Thymus (tissue), 11 donors: ENCODE measurements at regions not wholly inside any gene's neighbourhood (a gene's known extent, or its start where the extent isn't known, plus 50 kb on each side); places are given as distances from the start of the nearest gene placed in this dataset.

Experiments
- DNase-seq, 9 donors: peaks; one replicate each; pipeline ENCODE4 v3.0.0-alpha.2; 2013; ENCODE audit warnings: low spot score in 9 of 9, low read depth in 6 of 9, missing footprints in 1 of 9
- H3K27ac ChIP-seq, 2 donors: one replicate each; pipeline ENCODE4 v1.5.1; 2013; ENCODE audit warnings: control low read depth in 1 of 2, low read depth in 1 of 2, low read length in 1 of 2, mild to moderate bottlenecking in 1 of 2, moderate library complexity in 1 of 2
- H3K27me3 ChIP-seq, 2 donors: one replicate each; pipeline ENCODE4 v1.5.1; 2013; ENCODE audit warnings: low read length in 1 of 2; ENCODE audit not compliant: control insufficient read depth in 2 of 2, insufficient read depth in 1 of 2
- H3K36me3 ChIP-seq, 2 donors: one replicate each; pipeline ENCODE4 v1.5.1; 2013; ENCODE audit warnings: low read length in 1 of 2, mild to moderate bottlenecking in 1 of 2, moderate library complexity in 1 of 2; ENCODE audit not compliant: control insufficient read depth in 2 of 2, insufficient read depth in 2 of 2
- H3K4me1 ChIP-seq, 2 donors: one replicate each; pipeline ENCODE4 v1.5.1; 2013; ENCODE audit warnings: low read length in 2 of 2; ENCODE audit not compliant: control insufficient read depth in 2 of 2, insufficient read depth in 2 of 2
- H3K4me3 ChIP-seq, 2 donors: one replicate each; pipeline ENCODE4 v1.5.1; 2013; ENCODE audit warnings: low read length in 2 of 2, control low read depth in 1 of 2, mild to moderate bottlenecking in 1 of 2
- H3K9me3 ChIP-seq, 2 donors: one replicate each; pipeline ENCODE4 v1.5.1; 2013; ENCODE audit warnings: low read length in 1 of 2, mild to moderate bottlenecking in 1 of 2; ENCODE audit not compliant: control insufficient read depth in 2 of 2, insufficient read depth in 1 of 2
- WGBS: extraction: QIAGEN DNeasy Blood & Tissue Kit; methylation state at CpG from one replicate; pipeline ENCODE4 v1.1.7; 2013; 5-methylcytosine and 5-hydroxymethylcytosine counted together
- donor health status: healthy.

GRCh38 chr15:61612111-61612510, 383.0 kb upstream of the RORA start:
- H3K36me3 ChIP-seq = no peaks in the 10 kb centered on the region
- no peaks in the 10 kb centered on the region for H3K27me3 ChIP-seq
- DNase-seq = no peak
- H3K9me3 ChIP-seq = no peaks in the 10 kb centered on the region
- no peak overlapping the region for H3K27ac ChIP-seq
- H3K4me1 ChIP-seq = no peaks in the 10 kb centered on the region
- H3K4me3 ChIP-seq = no peak overlapping the region

- H3K36me3 ChIP-seq = no peaks in the 10 kb centered on the region
- H3K27ac ChIP-seq = no peak overlapping the region
- H3K27me3 ChIP-seq = no peaks in the 10 kb centered on the region
- H3K9me3 ChIP-seq = no peaks in the 10 kb centered on the region
- H3K4me3 ChIP-seq = no peak overlapping the region
- 94% methylated on average over 6 of the region's 6 CpGs for WGBS
- no peak for DNase-seq
- no peaks in the 10 kb centered on the region for H3K4me1 ChIP-seq
These were observed 376.2 kb upstream of the RORA start for GRCh38 chr15:61605343-61605742.

GRCh38 chr15:61598655-61599054, 369.6 kb upstream of the RORA start:
- DNase-seq = no peak
- Histone ChIP-seq H3K9me3 (no peaks in the 10 kb centered on the region), H3K4me3 (no peak overlapping the region), H3K36me3 (no peaks in the 10 kb centered on the region), H3K4me1 (no peaks in the 10 kb centered on the region), H3K27ac (no peak overlapping the region), H3K27me3 (peaks cover 0 to 2% of the 10 kb centered on the region in 2 donors)
- WGBS = 79% methylated on average over 11 of the region's 11 CpGs

- 87% methylated on average over 5 of the region's 5 CpGs for WGBS
- Histone ChIP-seq H3K4me3 (no peak overlapping the region), H3K36me3 (no peaks in the 10 kb centered on the region), H3K4me1 (no peaks in the 10 kb centered on the region), H3K9me3 (no peaks in the 10 kb centered on the region), H3K27ac (no peak overlapping the region), H3K27me3 (no peaks in the 10 kb centered on the region)
- DNase-seq = peak in 1 of 9 donors; percentile 2
These were observed 355.3 kb upstream of the RORA start for GRCh38 chr15:61584410-61584809.

GRCh38 chr15:61582092-61582491, 353.0 kb upstream of the RORA start:
- no peaks in the 10 kb centered on the region for H3K9me3 ChIP-seq
- no peak overlapping the region for H3K4me3 ChIP-seq
- H3K27me3 ChIP-seq = no peaks in the 10 kb centered on the region
- no peak for DNase-seq
- H3K27ac ChIP-seq = no peak overlapping the region
- no peaks in the 10 kb centered on the region for H3K36me3 ChIP-seq
- WGBS = 7% methylated on average over 1 of the region's 1 CpG
- H3K4me1 ChIP-seq = no peaks in the 10 kb centered on the region

- H3K27me3 ChIP-seq = no peaks in the 10 kb centered on the region
- no peaks in the 10 kb centered on the region for H3K36me3 ChIP-seq
- no peak overlapping the region for H3K27ac ChIP-seq
- DNase-seq = no peak
- WGBS = 94% methylated on average over 1 of the region's 1 CpG
- H3K4me3 ChIP-seq = no peak overlapping the region
- H3K9me3 ChIP-seq = no peaks in the 10 kb centered on the region
- no peaks in the 10 kb centered on the region for H3K4me1 ChIP-seq
These were observed 346.5 kb upstream of the RORA start for GRCh38 chr15:61575597-61575996.

GRCh38 chr15:61571026-61571425, 341.9 kb upstream of the RORA start:
- H3K36me3 ChIP-seq = no peaks in the 10 kb centered on the region
- no peak overlapping the region for H3K4me3 ChIP-seq
- no peak for DNase-seq
- H3K9me3 ChIP-seq = no peaks in the 10 kb centered on the region
- no peaks in the 10 kb centered on the region for H3K27me3 ChIP-seq
- no peaks in the 10 kb centered on the region for H3K4me1 ChIP-seq
- no peak overlapping the region for H3K27ac ChIP-seq
- WGBS = 97% methylated on average over 1 of the region's 1 CpG

- H3K4me3 ChIP-seq = no peak overlapping the region
- no peaks in the 10 kb centered on the region for H3K27me3 ChIP-seq
- H3K27ac ChIP-seq = no peak overlapping the region
- no peak for DNase-seq
- WGBS = 90% methylated on average over 3 of the region's 3 CpGs
- no peaks in the 10 kb centered on the region for H3K9me3 ChIP-seq
- no peaks in the 10 kb centered on the region for H3K36me3 ChIP-seq
- no peaks in the 10 kb centered on the region for H3K4me1 ChIP-seq
These were observed 335.7 kb upstream of the RORA start for GRCh38 chr15:61564785-61565184.

- 53% methylated on average over 6 of the region's 6 CpGs for WGBS
- DNase-seq = no peak
- Histone ChIP-seq H3K9me3 (no peaks in the 10 kb centered on the region), H3K27me3 (no peaks in the 10 kb centered on the region), H3K36me3 (no peaks in the 10 kb centered on the region), H3K27ac (no peak overlapping the region), H3K4me3 (no peak overlapping the region), H3K4me1 (no peaks in the 10 kb centered on the region)
These were observed 329.4 kb upstream of the RORA start for GRCh38 chr15:61558172-61559136.
